GM18909 (cell line): ENCODE measurements at regions not wholly inside any gene's neighbourhood (a gene's known extent, or its start where the extent isn't known, plus 50 kb on each side); places are given as distances from the start of the nearest gene placed in this dataset.

Source experiments
- ATAC-seq: cut with Tn5 transposase; IDR thresholded peaks from one replicate; pipeline ENCODE4 v1.9.1; 2021; ENCODE audit warnings: mild to moderate bottlenecking; ENCODE audit not compliant: unreplicated experiment, poor library complexity

DNA sequence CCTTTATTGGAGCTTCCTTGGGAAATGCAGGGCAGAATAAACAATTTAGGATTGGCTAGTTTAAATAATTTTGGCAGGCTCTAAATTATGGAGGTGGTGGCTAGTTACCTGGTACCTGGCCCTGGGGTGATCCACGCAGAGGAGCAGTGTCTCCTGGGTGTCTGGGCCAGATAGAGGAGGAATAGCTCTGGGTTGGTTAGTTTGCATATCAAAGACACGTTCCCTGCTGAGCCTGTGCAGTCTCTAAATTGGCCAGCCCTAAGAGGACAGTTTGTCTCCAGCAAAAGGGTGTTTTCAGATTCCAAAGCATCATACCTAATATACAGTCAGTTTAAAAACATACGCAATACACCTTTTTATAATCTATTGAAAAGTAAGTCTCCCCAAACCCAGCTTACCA lies 333.3 kb upstream of the TPM1 start:
- no peak for ATAC-seq

- ATAC-seq: no peak
Measured at GRCh38 chr15:62711691-62712454, 330.7 kb upstream of the TPM1 start.

DNA sequence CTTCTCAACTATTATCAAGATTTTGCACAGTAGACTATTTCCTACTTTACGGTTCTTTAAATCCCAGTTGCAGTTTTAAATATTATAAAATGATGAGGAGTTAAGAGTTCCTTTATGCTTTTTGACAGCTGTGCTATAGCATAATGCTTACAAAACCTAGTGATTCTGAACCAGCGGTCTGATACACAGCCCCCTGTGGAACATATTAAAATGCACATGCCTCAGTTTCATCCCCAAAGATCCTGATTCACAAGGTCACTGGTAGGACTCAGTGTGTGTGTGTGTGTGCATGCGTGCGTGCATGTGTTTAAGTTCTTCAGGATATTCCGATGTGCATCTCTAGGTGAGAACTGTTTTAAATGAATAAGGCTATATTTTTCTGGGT lies 330.1 kb upstream of the TPM1 start:
- no peak for ATAC-seq

DNA sequence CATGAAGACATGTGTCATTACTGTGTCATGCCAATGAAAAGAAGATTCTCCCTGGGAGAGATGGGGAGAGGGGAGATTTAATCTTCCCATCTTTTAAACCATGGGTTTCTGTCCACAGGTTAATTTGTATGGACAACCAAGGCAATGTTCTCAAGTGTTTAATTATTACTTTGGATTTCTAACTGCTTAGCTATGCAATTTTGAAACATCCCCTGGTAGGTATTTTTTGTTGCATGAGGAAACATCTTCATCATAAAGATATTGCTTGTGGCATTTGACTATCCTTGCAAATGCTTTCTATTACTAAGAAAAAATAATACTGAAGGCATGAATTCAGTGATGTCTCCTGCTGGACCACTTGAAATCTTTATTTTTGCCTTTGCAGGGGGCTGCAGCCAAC lies 326.6 kb upstream of the TPM1 start:
- no peak for ATAC-seq

GRCh38 chr15:62717496-62717895 lies 325.1 kb upstream of the TPM1 start:
- no peak for ATAC-seq

DNA sequence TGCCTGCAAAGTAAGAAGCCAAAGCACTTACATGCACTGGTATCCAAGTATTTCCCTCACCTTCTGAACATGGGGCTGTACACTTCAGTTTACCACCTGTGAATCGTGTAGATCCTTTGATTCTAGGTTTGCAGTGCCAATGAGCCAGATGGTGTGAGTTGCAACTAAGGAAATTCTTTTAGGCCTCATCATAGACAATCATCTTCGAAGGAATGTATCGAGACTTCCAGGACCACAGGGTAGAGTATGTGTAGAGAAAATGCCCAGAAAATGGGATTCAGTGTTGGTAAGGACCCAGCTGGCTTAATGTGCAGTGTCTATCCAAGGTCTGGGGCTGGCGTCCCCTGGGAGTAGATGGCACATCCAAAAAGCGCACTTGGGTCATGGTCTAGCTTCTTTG lies 323.2 kb upstream of the TPM1 start:
- no peak for ATAC-seq

- no peak for ATAC-seq
Measured at GRCh38 chr15:62722237-62722636, 320.3 kb upstream of the TPM1 start.

DNA sequence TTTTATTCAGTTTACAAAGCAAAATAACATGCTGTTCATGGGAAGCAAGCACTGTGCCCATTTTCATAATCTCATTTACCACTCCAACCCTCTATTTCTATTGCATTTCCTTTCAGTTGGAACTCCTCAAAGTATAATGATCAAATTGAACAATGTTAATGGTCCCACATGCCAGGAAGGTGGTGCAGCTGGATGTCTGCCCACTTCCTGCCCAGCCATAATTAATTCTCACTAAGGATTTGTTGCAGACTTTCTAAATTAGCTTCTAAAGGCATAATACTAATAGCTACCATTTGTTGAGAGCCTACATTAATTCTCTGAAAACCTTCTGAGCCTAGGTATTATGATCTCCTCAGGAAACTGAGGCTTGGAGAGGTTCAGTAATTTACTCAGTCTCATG lies 316.1 kb upstream of the TPM1 start:
- no peak for ATAC-seq

- no peak for ATAC-seq
Measured at GRCh38 chr15:62727501-62727900, 315.0 kb upstream of the TPM1 start.

- ATAC-seq: no peak
Measured at GRCh38 chr15:62730825-62731224, 311.7 kb upstream of the TPM1 start.

DNA sequence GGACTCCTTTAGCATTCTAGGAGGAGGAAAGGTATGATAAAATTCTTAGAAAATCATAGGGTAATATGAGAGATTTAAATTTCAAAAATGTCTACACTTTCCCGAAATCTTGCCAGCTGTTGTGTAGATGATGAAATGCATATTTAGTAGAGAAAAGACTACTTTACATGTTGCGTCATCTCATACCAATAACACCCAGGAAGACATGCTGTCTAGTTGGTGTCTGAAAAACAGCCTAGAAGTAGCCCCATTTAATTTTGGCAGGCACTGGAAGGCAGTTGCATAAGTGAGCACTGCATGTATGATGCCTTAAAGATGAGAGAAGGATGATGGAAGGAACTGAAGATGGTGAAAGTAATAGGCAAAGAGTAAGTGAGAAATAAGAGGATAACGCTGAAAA lies 310.5 kb upstream of the TPM1 start:
- no peak for ATAC-seq

GRCh38 chr15:62734706-62735105 lies 307.8 kb upstream of the TPM1 start:
- ATAC-seq: no peak

DNA sequence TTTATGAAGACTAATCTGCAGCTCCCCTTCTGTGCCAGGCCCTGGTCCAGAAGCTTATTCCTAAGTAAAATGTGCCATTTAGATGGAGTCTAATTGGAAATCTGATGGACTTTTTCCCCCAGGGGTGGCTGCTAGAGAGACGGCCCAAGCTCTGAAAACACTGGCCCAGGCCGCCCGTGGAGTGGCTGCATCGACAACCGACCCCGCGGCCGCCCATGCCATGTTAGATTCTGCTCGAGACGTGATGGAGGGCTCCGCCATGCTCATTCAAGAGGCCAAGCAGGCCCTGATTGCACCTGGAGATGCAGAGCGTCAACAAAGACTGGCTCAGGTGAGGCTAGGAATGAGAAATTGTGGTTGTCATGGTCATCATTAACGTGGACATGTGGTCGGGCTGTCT lies 305.8 kb upstream of the TPM1 start:
- ATAC-seq: no peak

GRCh38 chr15:62737551-62737950 lies 305.0 kb upstream of the TPM1 start:
- ATAC-seq: no peak

DNA sequence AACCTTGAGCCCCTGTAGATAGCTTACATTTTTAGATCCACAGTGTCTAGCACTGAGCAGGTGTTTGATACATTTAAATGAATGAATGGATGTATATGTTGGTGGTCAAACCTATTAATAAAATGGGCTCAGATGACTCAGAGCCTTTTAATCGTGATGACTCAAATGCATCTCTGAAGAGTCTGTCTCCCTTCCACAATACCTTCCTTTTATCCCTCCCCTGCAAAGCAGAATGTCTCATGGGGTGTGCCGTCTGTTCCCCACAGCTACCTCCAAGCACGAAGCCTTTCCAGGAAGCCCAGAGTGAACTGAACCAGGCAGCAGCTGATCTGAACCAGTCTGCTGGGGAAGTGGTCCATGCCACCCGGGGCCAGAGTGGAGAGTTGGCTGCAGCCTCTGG lies 303.5 kb upstream of the TPM1 start:
- ATAC-seq: no peak

DNA sequence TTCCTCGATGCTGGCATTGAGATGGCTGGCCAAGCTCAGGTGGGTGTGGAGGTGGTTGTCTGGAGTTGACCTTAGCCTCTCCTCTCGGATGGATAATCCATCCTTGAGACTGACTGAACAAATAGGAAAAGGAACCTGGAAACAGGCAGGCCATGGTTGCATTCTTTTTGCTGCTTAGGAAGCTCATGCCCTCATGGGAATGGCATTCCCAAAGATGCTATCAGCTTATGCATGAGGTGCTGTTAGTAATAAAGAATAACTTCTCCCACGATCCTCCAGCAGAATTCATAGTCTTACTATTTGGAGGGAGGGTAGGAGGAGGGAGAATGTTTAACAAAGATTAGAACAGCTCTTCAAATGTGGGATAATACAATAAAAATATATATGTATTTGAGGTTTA lies 303.0 kb upstream of the TPM1 start:
- no peak for ATAC-seq

DNA sequence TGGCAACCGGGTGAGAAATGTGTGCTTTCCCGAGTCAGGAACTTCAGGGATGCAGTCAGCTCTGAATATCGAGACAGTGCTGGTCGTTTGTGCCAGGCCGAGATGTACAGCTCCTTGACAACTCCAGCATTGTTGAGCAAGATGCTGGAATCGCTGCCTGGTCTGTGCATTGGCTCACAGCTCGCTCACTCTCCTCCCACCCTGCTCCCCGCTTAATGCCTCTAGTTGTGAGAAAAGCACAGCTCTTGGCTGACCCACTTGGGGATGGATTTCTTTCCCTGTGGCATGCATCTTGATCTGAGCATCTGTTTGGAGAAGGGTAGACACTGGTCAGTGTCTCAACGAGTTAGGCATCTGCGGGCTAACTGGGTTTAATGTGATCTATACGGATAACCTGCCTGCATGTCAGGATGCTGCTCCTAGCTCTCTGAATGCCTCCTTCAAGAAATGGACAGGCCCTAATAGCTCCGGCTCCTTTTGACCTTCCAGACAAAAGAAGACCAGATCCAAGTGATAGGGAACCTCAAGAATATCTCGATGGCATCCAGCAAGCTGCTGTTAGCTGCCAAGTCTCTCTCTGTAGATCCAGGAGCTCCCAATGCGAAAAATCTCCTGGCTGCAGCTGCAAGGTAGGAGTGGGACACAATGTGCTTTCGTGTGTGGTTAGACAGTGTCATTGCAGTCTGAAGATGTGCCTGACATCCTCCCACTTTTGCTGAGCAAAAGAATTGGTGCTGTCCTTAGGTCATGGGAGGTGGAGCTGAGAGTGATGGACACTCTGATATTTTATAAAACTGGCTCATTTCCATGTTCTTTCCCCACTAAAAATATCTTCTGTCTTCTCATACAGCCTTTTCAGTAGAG lies 302.2 kb upstream of the TPM1 start:
- ATAC-seq: no peak

GRCh38 chr15:62741106-62741505 lies 301.4 kb upstream of the TPM1 start:
- ATAC-seq: no peak

- no peak for ATAC-seq
Measured at GRCh38 chr15:62742409-62743171, 300.0 kb upstream of the TPM1 start.

DNA sequence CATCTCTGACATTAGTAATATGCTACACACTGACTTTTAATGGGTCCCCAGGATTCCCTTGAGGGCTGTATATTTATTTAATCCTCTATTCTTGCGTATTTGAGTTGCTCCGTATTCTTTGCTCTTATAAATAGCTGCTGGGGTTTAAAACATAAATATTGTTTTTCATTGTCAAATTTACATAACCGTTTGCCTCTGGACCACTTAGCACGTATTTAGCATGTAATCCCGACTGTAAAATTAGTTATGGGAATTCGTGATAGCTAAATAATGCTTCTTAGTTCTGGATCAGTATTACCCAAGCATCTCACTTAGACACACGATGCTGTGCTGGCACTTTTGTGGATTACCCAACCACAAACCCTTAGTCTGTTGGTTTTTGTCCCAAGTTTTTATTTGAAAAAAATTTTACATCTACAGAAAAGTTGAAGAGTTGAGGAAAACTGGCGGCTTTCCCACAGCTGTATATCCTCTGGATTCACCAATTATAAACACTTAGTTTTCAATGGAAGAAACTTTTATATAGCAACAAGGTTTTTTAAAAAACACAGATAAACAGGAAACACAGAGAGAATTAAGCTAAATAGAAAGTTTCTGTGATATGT lies 296.8 kb upstream of the TPM1 start:
- ATAC-seq: no peak

DNA sequence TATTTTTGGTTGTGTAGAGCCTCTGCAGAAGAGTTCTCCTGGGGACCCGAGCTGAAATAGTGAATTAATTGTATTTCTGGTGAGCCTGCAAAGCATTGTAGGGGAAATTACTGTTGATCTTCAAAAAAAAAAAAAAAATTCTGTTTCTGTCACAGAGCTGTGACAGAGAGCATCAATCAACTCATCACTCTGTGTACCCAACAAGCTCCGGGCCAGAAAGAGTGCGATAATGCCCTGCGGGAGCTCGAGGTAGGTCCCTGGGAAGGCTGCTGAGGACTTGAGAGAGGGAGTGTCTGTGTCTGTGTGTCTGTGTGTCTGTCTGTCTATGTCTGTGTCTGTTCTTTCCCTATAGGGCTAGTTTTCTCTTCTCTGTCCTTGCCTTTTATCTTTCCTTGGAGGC lies 294.4 kb upstream of the TPM1 start:
- ATAC-seq: no peak
